Stimulated activated memory B cell treated with anti-CD40 and anti-IgM and Interleukin-4, amounts not matched to agents 10 μg/mL and 1 μg/mL and 100 μg/mL, for 72 hours (primary cell): ENCODE measurements at regions not wholly inside any gene's neighbourhood (a gene's known extent, or its start where the extent isn't known, plus 50 kb on each side); places are given as distances from the start of the nearest gene placed in this dataset.
"Not testable (repeated sequence)": the region's sequence is repeated elsewhere in the genome, so short reads cannot be mapped to it uniquely, and the experiment has no call there.

Experiments used
- ATAC-seq: fragments of 150-1000 bp; cut with Tn5 transposase; 2 replicates; pipeline ENCODE4 v1.10.0; 2021
- H3K27ac Mint-ChIP-seq: one replicate; pipeline ENCODE4 v1.8.0; 2022; ENCODE audit warnings: mild to moderate bottlenecking, mixed read lengths
- H3K27me3 Mint-ChIP-seq: one replicate; pipeline ENCODE4 v1.8.0; 2022; ENCODE audit warnings: mixed read lengths
- H3K36me3 Mint-ChIP-seq: one replicate; pipeline ENCODE4 v1.8.0; 2022; ENCODE audit warnings: mixed read lengths
- H3K4me1 Mint-ChIP-seq: one replicate; pipeline ENCODE4 v1.8.0; 2022; ENCODE audit warnings: mixed read lengths
- H3K4me3 Mint-ChIP-seq: one replicate; pipeline ENCODE4 v1.8.0; 2022; ENCODE audit warnings: mild to moderate bottlenecking, moderate library complexity, mixed read lengths
- H3K9me3 Mint-ChIP-seq: one replicate; pipeline ENCODE4 v1.8.0; 2022; ENCODE audit warnings: mixed read lengths

DNA sequence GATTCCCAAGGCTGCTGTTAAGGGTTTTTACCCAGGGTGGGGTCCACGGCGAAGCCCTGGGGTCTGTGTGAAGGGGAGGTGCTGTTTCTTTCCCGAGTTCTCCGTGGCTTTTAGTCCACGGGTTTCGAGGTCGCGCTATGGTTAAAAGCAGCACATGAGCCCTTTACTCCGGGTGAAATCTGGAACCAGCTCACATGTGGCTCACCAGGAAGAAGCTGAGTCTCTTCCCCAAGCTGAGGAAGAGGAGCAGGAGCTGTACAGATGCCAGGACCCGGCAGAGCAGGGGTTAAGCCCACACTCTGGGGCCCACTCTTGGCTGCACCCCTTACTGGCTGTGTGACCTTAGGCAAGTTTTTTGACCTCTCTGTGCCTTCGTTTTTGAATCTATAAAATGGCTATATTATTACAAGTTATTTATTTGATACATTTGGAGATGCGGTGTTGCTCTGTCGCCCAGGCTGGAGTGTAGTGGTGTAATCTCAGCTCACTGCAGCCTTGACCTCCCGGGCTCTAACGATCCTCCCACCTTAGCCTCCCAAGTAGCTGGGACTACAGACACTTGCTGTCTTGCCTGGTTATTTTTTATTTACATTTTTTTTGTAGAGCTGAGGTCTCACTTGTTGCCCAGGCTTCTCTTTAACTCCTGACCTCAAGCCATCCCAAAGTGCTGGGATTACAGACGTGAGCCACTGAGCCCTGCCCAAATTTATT lies 266.3 kb downstream of the AACS start:
- no peak for ATAC-seq
- H3K27ac Mint-ChIP-seq, result no peak overlapping the region
- peaks cover 4% of the 10 kb centered on the region for H3K9me3 Mint-ChIP-seq
- peaks cover 57% of the 10 kb centered on the region for H3K27me3 Mint-ChIP-seq
- H3K36me3 Mint-ChIP-seq, result no peaks in the 10 kb centered on the region
- no peak overlapping the region for H3K4me3 Mint-ChIP-seq
- no peaks in the 10 kb centered on the region for H3K4me1 Mint-ChIP-seq

DNA sequence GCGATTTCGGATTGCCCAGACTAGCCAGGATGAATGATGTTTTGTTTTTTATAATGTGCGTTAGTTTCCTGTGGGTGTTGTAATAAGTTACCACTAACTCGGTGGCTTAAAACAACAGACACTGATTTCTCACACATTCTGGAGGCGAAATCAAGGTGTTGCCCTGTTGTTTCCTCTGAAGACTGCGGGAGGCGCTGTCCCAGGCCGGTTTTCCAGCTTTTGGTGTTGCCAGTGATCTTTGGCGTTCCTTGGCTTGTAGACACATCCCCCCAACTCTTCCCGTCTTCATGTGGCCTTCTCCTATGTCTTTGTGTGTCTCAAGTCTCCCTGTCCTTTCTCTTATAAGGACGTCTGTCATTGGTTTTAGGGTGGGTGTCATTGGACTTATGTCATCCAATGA lies 267.7 kb downstream of the AACS start:
- Mint-ChIP-seq H3K36me3 (no peaks in the 10 kb centered on the region), H3K27me3 (peaks cover 47% of the 10 kb centered on the region), H3K4me1 (no peaks in the 10 kb centered on the region), H3K9me3 (peaks cover 4% of the 10 kb centered on the region), H3K27ac (no peak overlapping the region), H3K4me3 (no peak overlapping the region)
- no peak for ATAC-seq

DNA sequence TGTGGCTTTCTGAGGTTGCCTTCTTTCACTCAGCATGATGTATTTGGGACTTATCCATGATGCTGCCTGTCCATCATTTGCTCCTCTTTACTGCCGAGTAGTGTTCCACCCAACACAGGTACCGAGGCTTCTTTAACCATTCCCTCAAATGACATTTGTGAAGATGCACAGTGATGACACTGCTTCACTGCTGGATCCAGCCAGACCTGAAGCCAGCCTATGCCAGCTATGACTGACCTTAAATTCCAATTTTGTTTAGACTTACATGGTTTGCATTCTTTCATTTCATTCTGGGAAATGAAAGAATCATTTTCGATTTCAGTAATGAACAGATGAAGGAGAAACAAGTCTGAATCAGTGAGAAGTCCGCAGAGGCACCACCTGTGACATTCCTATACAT lies 271.0 kb downstream of the AACS start:
- Mint-ChIP-seq H3K27ac (no peak overlapping the region), H3K36me3 (no peaks in the 10 kb centered on the region), H3K4me1 (no peaks in the 10 kb centered on the region), H3K9me3 (no peaks in the 10 kb centered on the region), H3K27me3 (peaks cover 44% of the 10 kb centered on the region), H3K4me3 (no peak overlapping the region)
- no peak for ATAC-seq

DNA sequence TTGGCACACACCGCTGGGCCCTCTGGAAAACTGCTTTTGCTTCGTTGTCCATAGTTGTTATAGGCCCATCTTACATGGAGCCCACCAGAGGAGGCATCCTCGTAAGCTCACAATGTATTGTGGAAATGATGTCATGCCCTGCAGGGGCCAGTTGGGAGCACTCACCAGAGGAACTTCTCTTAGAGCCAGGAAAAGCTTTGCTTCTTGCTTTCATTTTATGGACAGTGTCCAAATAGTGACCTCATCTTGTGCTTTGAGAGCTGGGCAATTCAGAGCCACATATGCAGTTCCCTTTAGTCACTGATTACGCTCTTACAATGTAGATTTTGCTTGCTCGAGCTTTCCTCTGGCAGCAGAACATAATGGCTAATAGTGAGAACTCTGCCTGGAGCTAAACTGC lies 275.6 kb downstream of the AACS start:
- H3K4me1 Mint-ChIP-seq, result no peaks in the 10 kb centered on the region
- no peak overlapping the region for H3K4me3 Mint-ChIP-seq
- no peaks in the 10 kb centered on the region for H3K36me3 Mint-ChIP-seq
- ATAC-seq, result no peak
- H3K9me3 Mint-ChIP-seq, result no peaks in the 10 kb centered on the region
- H3K27me3 Mint-ChIP-seq, result peaks cover 43% of the 10 kb centered on the region
- H3K27ac Mint-ChIP-seq, result no peak overlapping the region

DNA sequence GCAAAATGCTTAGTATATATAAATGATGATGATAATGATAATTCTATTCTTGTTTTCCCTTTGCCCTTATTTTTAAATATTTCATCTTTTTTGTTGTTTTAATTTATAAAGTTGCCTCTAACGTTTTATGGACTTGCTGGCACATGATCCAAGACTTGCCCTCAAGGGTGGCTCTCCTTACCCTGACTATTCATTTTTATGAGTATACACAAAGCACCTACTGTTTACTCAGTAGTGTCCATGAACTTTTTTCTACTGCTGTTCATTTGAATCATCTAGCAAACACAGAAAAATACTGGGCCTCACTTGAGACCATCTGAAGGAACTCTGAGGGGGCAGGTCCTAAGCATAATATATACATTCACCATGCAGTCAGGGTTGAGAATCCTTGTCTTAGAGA lies 276.2 kb downstream of the AACS start:
- no peaks in the 10 kb centered on the region for H3K4me1 Mint-ChIP-seq
- H3K27ac Mint-ChIP-seq, result no peak overlapping the region
- no peak overlapping the region for H3K4me3 Mint-ChIP-seq
- H3K27me3 Mint-ChIP-seq, result peaks cover 43% of the 10 kb centered on the region
- no peaks in the 10 kb centered on the region for H3K36me3 Mint-ChIP-seq
- ATAC-seq, result no peak
- no peaks in the 10 kb centered on the region for H3K9me3 Mint-ChIP-seq

DNA sequence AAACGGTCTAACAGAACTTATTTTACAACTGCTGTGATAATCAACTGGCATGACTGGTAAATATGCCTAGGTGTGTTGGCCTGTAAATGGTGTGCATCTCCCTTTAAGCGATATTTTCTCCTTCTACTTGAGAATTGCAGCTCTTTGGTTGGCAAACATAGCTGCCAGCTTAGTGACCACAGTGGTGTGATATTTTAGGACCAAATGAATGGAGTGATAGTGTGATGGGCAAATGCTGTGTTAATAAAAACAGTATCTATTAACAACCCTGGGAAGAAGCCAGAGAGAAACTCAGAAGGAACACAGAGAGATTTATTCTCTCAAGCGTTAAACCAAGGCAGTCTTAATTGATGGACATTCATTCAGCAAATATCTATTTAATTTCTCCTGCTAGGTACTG lies 278.4 kb downstream of the AACS start:
- H3K4me3 Mint-ChIP-seq, result no peak overlapping the region

DNA sequence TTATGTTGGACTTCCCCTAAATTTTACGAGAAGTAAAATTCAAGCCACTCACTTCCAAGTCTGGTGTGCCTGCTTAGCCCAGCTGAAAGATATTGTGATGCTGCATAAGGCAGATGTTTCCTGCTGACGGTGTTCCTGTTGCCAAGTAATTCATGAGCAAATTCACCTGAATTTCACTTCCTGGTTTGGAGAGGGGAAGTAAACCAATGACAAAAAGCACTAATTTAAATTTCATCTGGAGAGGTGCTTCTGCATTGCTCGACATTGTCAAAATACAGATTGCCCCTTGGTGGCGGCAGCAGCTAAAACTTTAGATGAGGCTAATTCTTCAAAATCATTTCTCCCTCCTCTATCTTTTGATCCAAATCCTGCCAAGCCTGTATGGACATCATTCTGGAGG lies 281.1 kb downstream of the AACS start:
- no peaks in the 10 kb centered on the region for H3K36me3 Mint-ChIP-seq
- H3K27ac Mint-ChIP-seq, result no peak overlapping the region
- no peaks in the 10 kb centered on the region for H3K9me3 Mint-ChIP-seq
- H3K4me3 Mint-ChIP-seq, result no peak overlapping the region
- no peaks in the 10 kb centered on the region for H3K4me1 Mint-ChIP-seq
- peaks cover 39% of the 10 kb centered on the region for H3K27me3 Mint-ChIP-seq
- peak; percentile 63 for ATAC-seq

More for the DNA sequence above, 278.4 kb downstream of the AACS start:
- Mint-ChIP-seq H3K4me1 (no peaks in the 10 kb centered on the region), H3K27me3 (peaks cover 32% of the 10 kb centered on the region), H3K27ac (no peak overlapping the region), H3K36me3 (no peaks in the 10 kb centered on the region), H3K9me3 (no peaks in the 10 kb centered on the region)
- ATAC-seq, result no peak

DNA sequence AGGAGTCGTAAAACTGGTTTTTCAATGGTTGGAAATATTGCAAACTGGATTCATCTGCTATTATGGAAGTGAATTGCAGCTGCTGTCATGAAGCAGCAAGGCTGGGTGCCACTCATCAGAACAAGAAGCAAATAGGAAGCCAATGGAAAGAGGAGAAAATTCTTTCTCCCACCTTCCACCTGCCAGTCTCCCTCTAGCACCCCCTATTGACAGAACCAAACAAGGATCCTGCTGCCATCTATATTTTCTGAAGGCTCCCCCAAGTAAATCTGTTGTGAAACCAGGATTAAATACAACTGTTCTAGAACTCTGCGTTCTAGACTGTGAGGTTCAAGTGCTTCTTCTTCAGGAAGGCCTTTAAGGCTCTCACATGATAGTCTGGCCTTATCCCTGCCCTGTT lies 286.6 kb downstream of the AACS start:
- Mint-ChIP-seq H3K27me3 (peaks cover 22% of the 10 kb centered on the region), H3K9me3 (peaks cover 4% of the 10 kb centered on the region), H3K36me3 (no peaks in the 10 kb centered on the region)

DNA sequence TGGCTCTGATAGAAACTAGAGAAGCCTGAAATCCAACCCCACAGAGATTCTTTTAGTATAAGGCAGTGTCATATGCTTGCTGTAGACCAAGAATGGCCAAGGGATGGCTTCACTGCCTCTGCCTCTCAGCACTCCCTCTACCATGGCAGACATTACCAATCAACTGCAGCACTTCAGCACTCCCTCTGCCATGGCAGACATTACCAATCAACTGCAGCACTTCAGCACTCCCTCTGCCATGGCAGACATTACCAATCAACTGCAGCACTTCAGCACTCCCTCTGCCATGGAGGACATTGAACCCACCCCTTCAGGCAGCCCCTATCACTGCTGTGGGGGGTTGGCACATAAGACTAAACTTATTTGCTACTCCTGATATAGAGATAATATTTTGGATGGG lies 287.8 kb downstream of the AACS start:
- H3K4me3 Mint-ChIP-seq, ATAC-seq, H3K4me1 Mint-ChIP-seq, H3K27ac Mint-ChIP-seq, H3K36me3 Mint-ChIP-seq, H3K9me3 Mint-ChIP-seq: not testable (repeated sequence)
- H3K27me3 Mint-ChIP-seq, result peaks cover 22% of the 10 kb centered on the region

More for the DNA sequence above, 286.6 kb downstream of the AACS start:
- no peak for ATAC-seq
- no peak overlapping the region for H3K4me3 Mint-ChIP-seq
- H3K4me1 Mint-ChIP-seq, result no peaks in the 10 kb centered on the region
- no peak overlapping the region for H3K27ac Mint-ChIP-seq

DNA sequence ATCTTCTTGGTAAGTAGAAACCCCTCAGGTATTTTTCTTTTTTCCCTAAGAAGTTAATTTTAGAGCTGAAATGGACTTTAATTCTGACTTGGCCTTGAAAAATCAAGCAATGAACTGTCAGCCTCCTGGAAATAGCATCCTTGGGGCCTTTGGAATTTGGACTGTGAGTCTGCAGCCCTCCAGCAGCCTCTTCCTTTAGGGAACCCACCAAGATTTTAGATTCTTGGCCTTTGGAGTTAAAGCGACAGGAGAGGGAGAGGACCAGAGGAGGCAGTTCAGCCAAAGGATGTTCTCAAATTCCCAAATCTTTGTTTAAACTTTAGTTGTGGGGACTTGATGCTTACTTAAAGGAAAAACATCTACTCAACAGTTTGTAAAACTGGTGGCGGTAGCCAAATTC lies 288.6 kb downstream of the AACS start:
- Mint-ChIP-seq H3K9me3 (peaks cover 4% of the 10 kb centered on the region), H3K27me3 (peaks cover 22% of the 10 kb centered on the region), H3K4me1 (no peaks in the 10 kb centered on the region), H3K36me3 (no peaks in the 10 kb centered on the region), H3K27ac (no peak overlapping the region), H3K4me3 (no peak overlapping the region)
- ATAC-seq, result no peak

DNA sequence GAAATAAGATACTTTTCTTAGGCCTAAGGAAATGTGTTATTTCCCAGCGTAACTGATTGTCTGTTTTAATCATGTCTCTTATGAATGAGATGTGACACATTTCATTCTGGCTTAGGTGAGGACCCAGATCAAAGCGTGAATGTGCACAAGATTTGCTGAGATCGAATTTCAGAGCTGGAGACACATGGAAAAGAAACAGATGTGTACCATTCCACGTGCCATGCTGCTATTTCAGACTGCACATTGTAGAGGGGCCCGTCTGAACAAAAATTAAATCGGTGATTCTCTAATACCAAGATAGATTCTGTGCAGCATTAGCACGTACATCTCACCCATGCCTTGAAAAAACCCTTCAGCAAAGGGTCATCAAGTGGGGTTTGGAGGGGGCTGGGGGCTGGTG lies 290.4 kb downstream of the AACS start:
- ATAC-seq, result no peak
- no peaks in the 10 kb centered on the region for H3K36me3 Mint-ChIP-seq
- H3K27me3 Mint-ChIP-seq, result peaks cover 6% of the 10 kb centered on the region
- no peak overlapping the region for H3K4me3 Mint-ChIP-seq
- H3K9me3 Mint-ChIP-seq, result peaks cover 4% of the 10 kb centered on the region
- H3K27ac Mint-ChIP-seq, result no peak overlapping the region
- H3K4me1 Mint-ChIP-seq, result no peaks in the 10 kb centered on the region

DNA sequence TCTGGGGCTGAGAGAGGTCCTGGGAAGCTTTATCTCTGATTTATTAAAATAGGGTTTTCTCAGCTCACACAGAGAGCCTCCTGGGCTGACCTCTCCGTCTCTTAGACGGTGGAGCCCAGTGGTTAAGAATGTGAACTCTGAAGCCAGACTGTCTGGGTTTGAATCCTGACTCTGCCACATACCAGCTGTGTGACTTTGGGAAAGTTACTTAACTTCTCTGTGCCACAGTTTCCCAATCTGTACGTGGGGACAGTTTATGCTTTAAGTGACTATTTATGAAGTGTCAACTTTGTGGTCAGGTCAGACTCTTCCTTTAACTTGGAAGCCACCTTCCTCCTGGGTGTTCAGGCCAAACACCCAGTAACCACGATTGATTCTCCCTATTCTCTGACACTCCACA lies 290.9 kb downstream of the AACS start:
- H3K9me3 Mint-ChIP-seq, result peaks cover 4% of the 10 kb centered on the region
- no peak overlapping the region for H3K27ac Mint-ChIP-seq
- no peak for ATAC-seq
- no peak overlapping the region for H3K4me3 Mint-ChIP-seq
- H3K36me3 Mint-ChIP-seq, result no peaks in the 10 kb centered on the region
- peaks cover 2% of the 10 kb centered on the region for H3K27me3 Mint-ChIP-seq
- no peaks in the 10 kb centered on the region for H3K4me1 Mint-ChIP-seq

DNA sequence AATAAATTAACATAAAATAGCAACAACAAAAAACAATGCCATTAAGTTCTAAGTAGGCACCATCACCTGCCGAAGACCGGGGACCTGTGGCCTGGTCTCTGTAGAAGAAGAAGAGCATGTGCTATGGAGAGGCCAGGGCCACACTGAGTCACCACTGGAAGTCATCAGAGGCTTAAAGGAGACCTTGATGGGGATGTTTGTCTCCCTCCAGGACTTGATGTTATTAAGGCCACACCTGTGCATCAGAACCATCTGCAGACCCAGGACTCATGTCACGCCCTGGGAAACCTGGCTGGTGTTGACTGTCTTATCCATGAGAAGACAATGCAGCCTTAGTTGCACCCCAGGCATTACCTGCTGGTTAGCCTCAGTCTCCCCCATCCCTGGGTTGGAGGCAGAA lies 292.3 kb downstream of the AACS start:
- Mint-ChIP-seq H3K27me3 (no peaks in the 10 kb centered on the region), H3K36me3 (no peaks in the 10 kb centered on the region), H3K4me1 (no peaks in the 10 kb centered on the region), H3K9me3 (peaks cover 4% of the 10 kb centered on the region), H3K27ac (no peak overlapping the region), H3K4me3 (no peak overlapping the region)
- no peak for ATAC-seq

DNA sequence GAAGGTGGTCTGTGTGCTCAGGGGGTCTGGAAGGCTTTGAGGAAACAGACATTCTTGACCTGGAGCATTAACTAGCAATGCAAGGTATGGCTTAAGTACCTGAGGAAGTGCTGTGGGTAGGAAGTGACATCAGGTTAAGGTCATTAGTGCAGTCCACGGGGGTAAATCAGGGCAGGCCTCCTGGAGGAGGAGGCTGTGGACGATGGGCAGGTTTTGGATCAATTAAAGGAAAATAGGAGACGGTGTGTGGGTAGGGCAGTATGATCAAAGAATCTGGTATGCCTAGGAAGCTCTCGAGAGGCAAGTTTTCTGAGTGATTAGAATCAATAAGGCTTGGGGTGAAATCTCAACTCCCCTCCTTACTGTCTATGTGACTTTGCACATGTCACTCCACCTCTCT lies 295.3 kb downstream of the AACS start:
- Mint-ChIP-seq H3K27me3 (no peaks in the 10 kb centered on the region), H3K4me3 (no peak overlapping the region), H3K36me3 (no peaks in the 10 kb centered on the region), H3K4me1 (no peaks in the 10 kb centered on the region), H3K27ac (no peak overlapping the region), H3K9me3 (no peaks in the 10 kb centered on the region)
- ATAC-seq, result no peak

DNA sequence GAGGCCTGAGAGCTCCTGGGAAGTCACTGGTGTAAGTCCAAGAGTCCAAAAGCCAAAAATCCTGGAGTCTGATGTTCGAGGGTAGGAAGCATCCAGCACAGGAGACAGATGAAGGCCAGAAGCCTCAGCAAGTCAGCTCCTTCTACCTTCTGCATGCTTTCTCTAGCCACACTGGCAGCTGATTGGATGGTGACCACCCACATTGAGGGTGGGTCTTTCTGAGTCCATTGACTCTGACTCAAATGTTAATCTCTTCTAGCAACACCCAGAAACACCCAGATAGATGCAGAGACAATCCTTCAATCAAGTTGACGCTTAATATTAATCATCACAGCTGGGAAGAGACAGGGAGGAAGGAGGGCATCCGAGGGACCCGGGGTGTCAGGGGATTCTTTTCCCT lies 305.8 kb downstream of the AACS start:
- Mint-ChIP-seq H3K27ac (no peak overlapping the region), H3K4me1 (no peaks in the 10 kb centered on the region), H3K36me3 (no peaks in the 10 kb centered on the region), H3K4me3 (no peak overlapping the region), H3K9me3 (no peaks in the 10 kb centered on the region), H3K27me3 (peaks cover 20% of the 10 kb centered on the region)
- no peak for ATAC-seq

DNA sequence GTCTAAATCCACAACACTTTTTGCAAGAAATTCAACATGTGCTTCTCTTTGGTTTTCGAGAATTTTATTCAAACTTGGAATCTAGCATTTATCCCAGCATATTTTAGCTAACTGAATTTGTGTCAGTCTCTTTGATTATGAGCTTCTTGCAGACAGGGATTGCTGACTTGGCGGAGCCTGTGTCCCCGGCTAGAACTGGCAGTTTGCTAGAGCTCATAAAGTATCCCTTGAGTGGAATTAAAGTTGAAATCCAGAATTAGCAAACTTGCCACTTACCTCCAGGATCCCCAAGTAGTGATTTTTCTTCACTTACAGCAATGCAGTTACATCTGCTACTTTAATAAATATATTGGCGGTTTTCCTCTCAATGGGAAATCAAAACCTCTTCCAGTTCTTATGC lies 306.9 kb downstream of the AACS start:
- no peaks in the 10 kb centered on the region for H3K36me3 Mint-ChIP-seq
- H3K9me3 Mint-ChIP-seq, result no peaks in the 10 kb centered on the region
- H3K4me1 Mint-ChIP-seq, result no peaks in the 10 kb centered on the region
- peaks cover 27% of the 10 kb centered on the region for H3K27me3 Mint-ChIP-seq
- H3K27ac Mint-ChIP-seq, result no peak overlapping the region
- no peak overlapping the region for H3K4me3 Mint-ChIP-seq
- ATAC-seq, result no peak

DNA sequence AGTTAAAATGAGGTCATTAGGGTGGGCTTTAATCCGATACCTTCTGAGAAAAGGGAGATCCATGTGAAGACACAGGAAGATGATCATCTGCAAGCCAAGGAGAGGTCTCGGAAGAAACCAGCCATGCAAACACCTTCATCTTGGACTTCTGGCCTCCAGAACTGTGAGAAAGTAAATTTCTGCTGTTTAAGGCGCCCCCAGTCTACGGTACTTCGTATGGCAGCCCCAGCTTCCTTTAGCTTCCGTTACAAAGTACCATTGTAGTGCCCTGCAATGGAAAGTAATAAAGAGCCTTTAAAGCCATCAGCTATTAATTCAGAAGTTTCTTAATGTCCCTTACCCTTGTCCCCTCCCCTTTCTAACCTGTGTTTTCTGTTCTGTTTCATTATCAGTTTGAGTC lies 308.1 kb downstream of the AACS start:
- no peak overlapping the region for H3K27ac Mint-ChIP-seq
- peaks cover 40% of the 10 kb centered on the region for H3K27me3 Mint-ChIP-seq
- no peak for ATAC-seq
- no peaks in the 10 kb centered on the region for H3K4me1 Mint-ChIP-seq
- no peak overlapping the region for H3K4me3 Mint-ChIP-seq
- no peaks in the 10 kb centered on the region for H3K9me3 Mint-ChIP-seq
- no peaks in the 10 kb centered on the region for H3K36me3 Mint-ChIP-seq
